ENCODE measurements at regions not wholly inside any gene's neighbourhood (a gene's known extent, or its start where the extent isn't known, plus 50 kb on each side); places are given as distances from the start of the nearest gene placed in this dataset.

- TF ChIP-seq GATA2 (IDR thresholded peaks at IDR 0.05; ENCODE audit: low read depth, low read length) (no peak), GATA3 (IDR thresholded peaks at IDR 0.05; ENCODE audit: low read depth, low read length) (no peak)
These were observed 1161.5 kb downstream of the PCDH9 start for GRCh38 chr13:66068683-66069082.

- TF ChIP-seq GATA2 (IDR thresholded peaks at IDR 0.05; ENCODE audit: low read depth, low read length) (no peak), GATA3 (IDR thresholded peaks at IDR 0.05; ENCODE audit: low read depth, low read length) (no peak)
These were observed 1181.2 kb downstream of the PCDH9 start for GRCh38 chr13:66048888-66049287.

GRCh38 chr13:66040506-66040905 is 1189.6 kb downstream of the PCDH9 start:
- TF ChIP-seq GATA3 (IDR thresholded peaks at IDR 0.05; ENCODE audit: low read depth, low read length), result no peak
- TF ChIP-seq GATA2 (IDR thresholded peaks at IDR 0.05; ENCODE audit: low read depth, low read length), result no peak

GRCh38 chr13:66037096-66037495 is 1193.0 kb downstream of the PCDH9 start:
- TF ChIP-seq GATA2 (IDR thresholded peaks at IDR 0.05; ENCODE audit: low read depth, low read length) (no peak), GATA3 (IDR thresholded peaks at IDR 0.05; ENCODE audit: low read depth, low read length) (no peak)

GRCh38 chr13:66036636-66037035 is 1193.5 kb downstream of the PCDH9 start:
- no peak for TF ChIP-seq GATA3 (IDR thresholded peaks at IDR 0.05; ENCODE audit: low read depth, low read length)
- TF ChIP-seq GATA2 (IDR thresholded peaks at IDR 0.05; ENCODE audit: low read depth, low read length), result no peak

- TF ChIP-seq GATA3 (IDR thresholded peaks at IDR 0.05; ENCODE audit: low read depth, low read length), result no peak
- TF ChIP-seq GATA2 (IDR thresholded peaks at IDR 0.05; ENCODE audit: low read depth, low read length), result no peak
These were observed 1194.0 kb downstream of the PCDH9 start for GRCh38 chr13:66036024-66036614.

GRCh38 chr13:66033924-66034323 is 1196.2 kb downstream of the PCDH9 start:
- TF ChIP-seq GATA2 (IDR thresholded peaks at IDR 0.05; ENCODE audit: low read depth, low read length) (no peak), GATA3 (IDR thresholded peaks at IDR 0.05; ENCODE audit: low read depth, low read length) (no peak)

- TF ChIP-seq GATA2 (IDR thresholded peaks at IDR 0.05; ENCODE audit: low read depth, low read length) (no peak), GATA3 (IDR thresholded peaks at IDR 0.05; ENCODE audit: low read depth, low read length) (no peak)
These were observed 1208.3 kb downstream of the PCDH9 start for GRCh38 chr13:66021846-66022245.

GRCh38 chr13:66014771-66015170 is 1215.4 kb downstream of the PCDH9 start:
- TF ChIP-seq GATA2 (IDR thresholded peaks at IDR 0.05; ENCODE audit: low read depth, low read length) (no peak), GATA3 (IDR thresholded peaks at IDR 0.05; ENCODE audit: low read depth, low read length) (no peak)

- TF ChIP-seq GATA2 (IDR thresholded peaks at IDR 0.05; ENCODE audit: low read depth, low read length) (no peak), GATA3 (IDR thresholded peaks at IDR 0.05; ENCODE audit: low read depth, low read length) (no peak)
These were observed 1220.9 kb downstream of the PCDH9 start for GRCh38 chr13:66009241-66009640.

- TF ChIP-seq GATA2 (IDR thresholded peaks at IDR 0.05; ENCODE audit: low read depth, low read length) (no peak), GATA3 (IDR thresholded peaks at IDR 0.05; ENCODE audit: low read depth, low read length) (no peak)
These were observed 1226.6 kb downstream of the PCDH9 start for GRCh38 chr13:66003558-66003957.

- TF ChIP-seq GATA2 (IDR thresholded peaks at IDR 0.05; ENCODE audit: low read depth, low read length) (no peak), GATA3 (IDR thresholded peaks at IDR 0.05; ENCODE audit: low read depth, low read length) (no peak)
These were observed 1229.0 kb downstream of the PCDH9 start for GRCh38 chr13:66001140-66001539.

GRCh38 chr13:65999411-65999810 is 1230.7 kb downstream of the PCDH9 start:
- TF ChIP-seq GATA2 (IDR thresholded peaks at IDR 0.05; ENCODE audit: low read depth, low read length) (no peak), GATA3 (IDR thresholded peaks at IDR 0.05; ENCODE audit: low read depth, low read length) (no peak)

GRCh38 chr13:65990684-65991083 is 1239.5 kb downstream of the PCDH9 start:
- TF ChIP-seq GATA3 (IDR thresholded peaks at IDR 0.05; ENCODE audit: low read depth, low read length) (no peak), GATA2 (IDR thresholded peaks at IDR 0.05; ENCODE audit: low read depth, low read length) (no peak)

GRCh38 chr13:65985612-65986011 is 1244.5 kb downstream of the PCDH9 start:
- TF ChIP-seq GATA3 (IDR thresholded peaks at IDR 0.05; ENCODE audit: low read depth, low read length) (no peak), GATA2 (IDR thresholded peaks at IDR 0.05; ENCODE audit: low read depth, low read length) (no peak)

- TF ChIP-seq GATA2 (IDR thresholded peaks at IDR 0.05; ENCODE audit: low read depth, low read length) (no peak), GATA3 (IDR thresholded peaks at IDR 0.05; ENCODE audit: low read depth, low read length) (no peak)
These were observed 1252.6 kb downstream of the PCDH9 start for GRCh38 chr13:65977525-65977924.
